GM21576 (cell line): ENCODE measurements at regions not wholly inside any gene's neighbourhood (a gene's known extent, or its start where the extent isn't known, plus 50 kb on each side); places are given as distances from the start of the nearest gene placed in this dataset.
"Not testable (repeated sequence)": the region's sequence is repeated elsewhere in the genome, so short reads cannot be mapped to it uniquely, and the experiment has no call there.

Experiments
- ATAC-seq: cut with Tn5 transposase; IDR thresholded peaks from one replicate; pipeline ENCODE4 v1.9.1; 2021; ENCODE audit warnings: mild to moderate bottlenecking, moderate library complexity; ENCODE audit not compliant: unreplicated experiment

DNA sequence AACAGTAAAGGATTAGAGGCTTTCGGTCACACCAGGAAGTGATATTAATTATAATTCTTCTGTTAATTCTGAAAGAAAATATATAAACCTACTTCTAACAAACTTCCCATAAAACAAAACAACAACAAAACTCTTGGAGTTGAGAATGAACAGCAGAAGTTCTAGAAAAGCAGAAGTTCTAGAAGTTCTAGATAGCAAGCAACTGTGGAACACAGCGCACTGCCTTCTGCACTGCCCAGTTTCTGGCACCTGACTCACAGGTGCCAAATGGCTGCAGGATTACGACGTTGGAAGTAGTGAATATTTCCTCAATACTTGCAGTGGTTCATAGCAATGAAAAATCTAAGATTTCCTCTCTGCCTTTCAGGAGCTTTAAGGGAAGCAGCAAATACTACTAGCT is 132.2 kb downstream of the OR13A1 start:
- ATAC-seq: no peak

DNA sequence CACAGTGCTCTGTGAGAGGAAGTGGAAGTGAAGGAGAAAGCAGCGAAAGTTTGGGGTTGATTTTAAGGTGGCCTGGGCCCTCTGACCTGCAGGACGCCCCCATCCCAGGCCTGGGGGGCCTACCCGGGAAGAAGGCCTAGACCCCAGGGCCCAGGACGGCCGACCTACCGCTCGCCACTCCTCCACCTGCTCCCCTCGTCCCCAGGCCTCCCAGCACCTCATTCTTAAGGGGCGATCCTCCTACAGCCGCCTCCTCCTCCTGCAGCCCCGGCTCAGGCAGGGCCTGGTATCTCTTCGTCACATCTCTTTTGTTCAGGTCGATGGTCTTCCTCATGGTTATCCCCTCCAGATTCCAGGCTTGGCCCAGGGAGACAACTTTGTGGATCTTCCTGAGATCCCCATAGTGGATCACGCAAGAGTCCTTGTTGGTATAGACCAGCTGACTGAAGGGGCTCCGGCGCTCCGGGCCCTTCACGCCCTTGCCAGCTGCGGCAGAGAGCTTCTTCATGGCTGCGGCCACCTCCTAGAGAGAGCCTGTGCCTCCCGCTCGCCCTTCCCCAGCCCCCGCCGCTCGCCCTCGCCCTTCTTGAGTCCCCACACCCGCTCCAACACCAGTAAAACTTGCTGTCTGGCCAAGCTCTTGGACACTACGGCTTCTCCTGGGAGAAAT is 117.5 kb downstream of the OR13A1 start:
- no peak for ATAC-seq

DNA sequence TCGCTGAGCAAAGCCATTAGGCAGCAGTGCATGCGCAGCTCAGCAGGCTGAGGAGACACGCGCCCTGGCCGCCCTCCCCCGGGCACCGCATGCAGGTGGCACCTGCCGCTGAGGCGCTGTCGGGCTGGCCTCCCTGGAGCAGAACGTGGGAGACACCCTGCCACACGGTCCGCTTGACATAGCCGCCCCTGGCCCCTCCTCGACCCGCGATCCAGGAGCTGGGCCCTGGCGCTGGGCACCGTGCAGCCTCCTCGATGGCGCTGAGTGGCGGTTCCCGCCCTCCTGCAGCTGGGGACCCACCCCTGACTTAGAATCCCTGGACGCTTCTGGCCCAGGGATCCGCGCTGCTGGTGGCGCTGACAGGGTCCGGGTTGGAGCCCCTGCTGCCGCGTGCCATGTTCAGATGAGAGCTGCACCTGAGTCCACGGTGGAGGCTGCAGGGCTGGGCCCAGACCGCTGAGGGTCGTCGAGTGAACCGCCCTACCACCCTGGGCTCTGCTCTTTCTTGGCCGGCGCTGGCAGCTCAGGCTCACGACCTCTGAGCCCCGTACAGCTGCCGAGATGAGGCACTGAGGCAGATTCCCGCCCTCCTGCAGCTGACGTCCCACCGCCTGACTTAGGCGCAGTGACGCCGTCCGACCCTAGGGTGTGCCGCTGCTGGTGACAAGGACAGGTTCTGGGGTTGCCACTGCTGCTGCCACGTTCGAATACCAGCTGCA is 116.8 kb downstream of the OR13A1 start:
- ATAC-seq: no peak

DNA sequence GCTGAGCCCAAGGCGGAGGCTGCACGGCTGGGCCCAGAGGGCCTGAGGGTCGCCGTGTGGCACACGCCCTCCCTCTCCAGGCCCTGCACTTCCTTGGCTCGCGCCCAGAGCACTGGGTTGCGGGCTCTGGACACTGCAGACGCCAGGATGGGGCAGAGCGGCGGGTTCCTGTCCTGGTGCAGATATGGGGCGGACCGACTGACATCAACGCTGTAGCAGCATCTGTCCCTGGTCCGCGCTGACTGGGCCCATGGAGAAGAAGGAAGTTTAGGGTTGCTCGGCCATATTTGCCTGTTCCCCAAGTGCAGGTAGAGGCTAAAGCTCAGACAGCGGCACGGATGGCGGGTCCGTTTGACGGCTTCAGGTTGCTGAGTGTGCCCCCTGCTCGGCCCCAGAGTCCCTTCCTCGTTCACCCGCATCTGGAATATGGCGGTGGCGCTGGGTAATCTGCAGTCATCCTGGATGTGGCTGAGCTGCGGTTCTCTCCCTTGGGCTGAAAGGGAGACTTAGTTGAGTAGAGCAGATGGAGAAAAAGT is 116.1 kb downstream of the OR13A1 start:
- ATAC-seq: no peak

DNA sequence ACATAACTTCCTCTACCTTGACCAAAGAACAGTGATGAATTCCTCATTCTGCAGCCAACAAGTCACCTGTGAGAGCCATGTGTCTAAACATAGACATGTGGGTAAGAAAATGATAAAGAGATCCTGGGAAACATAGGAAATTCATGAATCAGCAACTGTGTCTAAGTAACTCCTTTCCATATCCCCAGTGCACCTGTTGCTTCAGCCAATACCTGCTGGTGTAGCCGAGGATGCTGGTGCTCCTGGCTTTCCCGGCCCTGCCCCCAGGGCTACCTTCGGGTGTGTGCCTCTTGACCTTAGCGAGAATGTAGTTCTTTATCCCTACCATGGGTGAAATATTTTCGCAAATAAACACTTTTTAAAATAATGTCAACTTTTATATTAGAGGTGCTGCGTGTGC is 114.1 kb downstream of the OR13A1 start:
- no peak for ATAC-seq

DNA sequence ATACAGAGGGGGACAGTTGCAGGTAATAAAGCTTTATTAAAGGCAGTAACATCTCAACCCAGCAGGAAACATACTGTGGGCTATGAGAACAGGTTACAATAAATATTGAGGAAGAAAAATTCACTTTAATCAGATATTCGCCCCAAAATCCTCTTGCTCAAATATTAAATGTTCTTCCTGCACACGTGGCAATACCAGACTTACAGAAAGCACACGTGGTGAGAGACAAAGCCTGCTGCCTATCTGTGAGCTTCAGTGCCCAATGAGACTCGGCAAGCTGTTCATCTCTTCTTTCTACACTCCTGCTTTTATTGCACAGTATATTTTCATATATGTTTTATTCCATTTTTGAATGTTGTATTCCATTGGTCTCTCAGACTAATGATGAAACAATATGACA is 113.2 kb downstream of the OR13A1 start:
- no peak for ATAC-seq

DNA sequence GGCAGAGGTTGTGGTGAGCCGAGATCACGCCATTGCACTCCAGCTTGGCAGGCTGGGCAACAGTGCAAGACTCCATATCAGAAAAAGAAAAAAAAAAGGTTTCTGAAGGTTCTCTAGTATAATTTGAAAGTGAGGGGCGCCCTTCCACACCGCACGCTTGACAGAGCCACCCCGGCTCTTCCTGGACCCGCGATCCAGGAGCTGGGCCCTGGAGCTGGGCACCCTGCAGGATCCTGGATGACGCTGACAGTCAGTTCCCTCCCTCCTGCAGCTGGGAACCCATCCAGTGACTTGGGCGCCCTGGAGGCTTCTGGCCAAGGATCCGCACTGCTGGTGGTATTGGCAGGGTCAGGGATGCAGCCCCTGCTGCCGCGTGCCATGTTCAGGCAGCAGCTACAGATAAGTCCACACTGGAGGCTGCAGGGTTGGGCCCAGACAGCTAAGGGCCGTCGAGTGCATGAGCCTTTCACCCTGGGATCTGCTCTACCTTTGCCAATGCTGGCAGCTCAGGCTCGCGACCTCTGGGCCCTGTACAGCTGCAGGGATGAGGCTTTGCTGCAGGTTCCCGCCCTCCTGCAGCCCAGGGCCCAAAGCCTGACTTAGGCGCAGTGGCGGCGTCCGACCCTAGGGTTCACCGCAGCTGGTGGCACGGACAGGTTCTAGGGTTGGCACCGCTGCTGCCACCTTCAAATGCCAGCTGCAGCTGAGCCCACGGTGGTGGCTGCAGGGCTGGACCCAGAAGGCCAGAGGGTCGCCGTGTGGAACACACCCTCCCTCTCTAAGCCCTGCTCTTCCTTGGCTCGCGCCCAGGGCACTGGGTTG is 110.2 kb downstream of the OR13A1 start:
- no peak for ATAC-seq

DNA sequence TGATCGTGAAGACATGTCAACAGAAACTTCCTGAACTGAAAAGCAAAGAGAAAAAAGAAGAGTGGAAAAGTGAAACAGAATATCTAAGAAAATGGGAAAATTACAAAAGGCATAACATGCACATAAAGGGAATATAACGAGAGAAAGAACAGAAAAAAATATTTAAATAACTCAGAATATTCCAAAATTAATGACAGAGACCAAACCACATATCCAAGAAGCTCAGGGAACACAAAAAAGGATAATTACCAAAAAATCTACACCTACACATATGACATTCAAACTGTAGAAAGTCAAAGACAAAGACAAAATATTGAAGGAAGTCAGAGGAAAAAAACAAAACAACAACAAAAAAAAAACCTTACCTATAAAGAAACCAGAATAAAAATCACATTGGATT is 105.5 kb downstream of the OR13A1 start:
- no peak for ATAC-seq

DNA sequence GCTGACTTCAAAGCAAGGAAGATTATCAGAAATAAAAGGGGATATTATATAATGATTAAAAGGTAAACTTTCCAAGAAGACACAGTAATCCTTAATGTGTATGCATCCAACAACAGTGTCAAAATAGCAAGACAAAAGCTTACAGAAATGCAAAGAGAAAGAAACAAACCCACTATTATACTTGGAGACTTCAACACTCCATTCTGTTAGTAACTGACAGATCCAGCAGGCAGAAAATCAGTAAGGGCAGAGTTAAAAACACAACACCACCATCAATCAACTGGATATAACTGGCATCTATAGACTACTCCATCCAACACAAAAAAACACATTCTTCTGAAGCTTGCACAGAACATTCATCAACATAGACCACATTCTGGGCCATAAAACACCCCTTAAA is 103.8 kb downstream of the OR13A1 start:
- ATAC-seq: no peak

DNA sequence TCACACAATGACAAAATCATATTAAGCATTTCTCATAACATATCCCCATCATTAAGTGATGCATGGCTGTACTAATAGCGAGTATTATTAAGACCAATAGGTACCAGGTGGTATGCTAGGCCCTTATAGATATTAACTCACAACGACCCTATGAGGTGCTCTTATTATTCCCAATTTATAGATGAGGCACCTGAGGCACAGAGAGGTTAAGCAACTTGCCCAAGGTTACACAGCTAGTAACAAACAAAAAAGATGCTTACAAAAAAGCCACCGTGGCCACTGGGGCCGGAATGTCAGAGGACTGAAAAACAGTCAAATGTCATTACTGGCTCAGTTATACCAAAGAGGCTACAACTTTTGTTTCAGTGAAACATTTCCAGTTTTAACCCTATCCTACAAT is 96.0 kb downstream of the OR13A1 start:
- no peak for ATAC-seq

DNA sequence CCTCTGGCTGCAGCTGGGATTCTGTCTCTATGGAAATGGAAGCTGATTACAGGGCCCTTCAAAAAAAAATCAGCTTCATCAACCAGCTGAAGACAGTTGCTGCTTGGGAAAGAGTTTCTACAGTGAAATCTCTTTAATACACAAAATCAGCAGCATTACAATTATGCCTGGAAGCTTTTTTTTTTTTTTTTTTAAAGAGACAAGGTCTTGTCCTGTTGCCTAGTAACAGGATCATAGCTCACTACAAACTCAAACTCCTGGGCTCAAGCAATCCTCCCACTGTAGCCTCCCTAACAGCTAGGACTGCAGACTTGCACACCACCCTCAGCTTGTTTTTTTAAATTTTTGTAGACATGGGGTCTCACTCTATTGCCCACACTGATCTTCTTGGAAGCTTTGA is 94.5 kb downstream of the OR13A1 start:
- ATAC-seq: no peak

DNA sequence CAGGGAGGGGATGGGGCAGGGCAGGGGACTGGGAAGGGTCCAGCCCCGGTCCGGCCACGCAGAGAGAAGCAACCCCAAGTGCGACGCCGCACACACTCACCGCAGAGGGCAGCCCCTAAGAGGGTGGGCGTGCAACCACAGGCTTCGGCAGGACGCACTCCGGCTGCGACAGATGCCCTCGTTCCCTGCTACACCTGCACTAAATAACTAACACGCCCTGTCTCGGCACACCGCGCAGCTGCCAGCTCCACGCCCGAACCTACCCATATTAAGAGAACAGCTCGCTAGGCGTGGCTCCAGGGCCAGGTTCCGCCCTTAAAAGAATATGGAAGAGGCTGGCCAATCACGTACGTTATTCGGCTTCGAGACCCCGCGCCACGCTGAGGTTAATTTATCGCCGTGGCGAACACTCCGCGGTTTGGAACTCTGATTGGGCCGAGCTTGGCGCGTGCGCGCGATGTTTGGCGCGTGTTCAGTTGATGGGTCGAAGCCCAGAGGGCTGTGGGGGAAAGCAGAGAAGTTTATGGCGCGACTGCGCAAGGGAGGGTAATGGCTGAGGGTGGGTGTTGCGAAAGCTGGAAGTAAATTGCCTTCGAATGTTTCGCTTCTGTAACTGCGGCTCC is 91.1 kb downstream of the OR13A1 start:
- ATAC-seq: no peak

DNA sequence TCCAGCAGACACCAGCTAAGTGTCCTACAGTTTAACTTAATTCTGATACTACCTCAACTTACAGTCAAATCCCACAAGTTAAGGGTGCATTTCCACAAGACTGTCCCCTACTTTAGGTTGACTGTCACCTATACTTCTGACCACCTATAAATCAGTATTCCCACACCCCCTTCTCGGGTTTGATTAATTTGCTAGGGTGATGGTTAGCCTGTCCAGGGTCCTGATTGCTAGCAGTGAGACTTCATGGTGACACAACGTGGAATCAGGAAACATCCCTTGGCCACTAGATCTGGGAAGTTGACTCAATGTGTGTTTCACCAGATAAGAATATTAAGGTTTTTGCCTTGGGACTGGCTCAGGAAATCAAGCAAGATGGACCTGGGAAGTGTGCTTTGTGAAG is 88.4 kb downstream of the OR13A1 start:
- no peak for ATAC-seq

DNA sequence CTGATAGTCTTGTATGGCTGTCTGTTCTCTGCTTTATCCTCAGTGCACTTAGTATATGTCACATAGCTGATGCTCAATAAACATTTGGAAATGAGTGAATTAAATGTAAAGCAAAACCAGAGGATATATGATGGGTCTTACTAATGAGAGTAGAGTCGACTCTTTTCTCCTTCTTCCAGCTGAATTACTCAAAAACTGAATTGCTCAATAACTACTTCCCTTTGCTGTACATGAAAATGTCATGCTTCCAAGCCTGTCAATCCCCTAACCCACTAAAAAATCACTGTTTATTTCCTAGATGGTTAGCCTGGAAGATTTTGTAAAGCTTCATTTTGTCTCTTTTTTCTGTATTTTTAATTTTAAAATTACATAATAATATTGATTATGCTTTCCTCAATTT is 88.0 kb downstream of the OR13A1 start:
- ATAC-seq: no peak

DNA sequence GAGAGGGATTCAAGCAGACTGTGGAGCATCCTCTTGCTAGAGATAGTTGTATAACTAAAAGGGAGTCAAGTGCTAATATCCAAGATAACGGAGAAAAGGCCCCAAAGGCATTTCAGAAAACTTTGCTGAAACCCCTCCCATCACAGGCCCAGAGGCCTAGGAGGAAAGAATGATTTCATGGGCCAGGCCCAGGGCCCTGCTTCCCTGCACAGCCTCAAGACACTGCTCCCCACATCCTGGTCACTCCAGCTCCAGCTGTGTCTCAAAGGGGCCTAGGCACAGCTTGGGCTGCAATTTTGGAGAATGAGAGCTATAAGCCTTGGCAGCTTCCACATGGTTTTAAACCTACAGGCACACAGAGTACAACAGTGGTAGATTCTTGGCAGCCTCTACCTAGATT is 85.6 kb downstream of the OR13A1 start:
- ATAC-seq: no peak

DNA sequence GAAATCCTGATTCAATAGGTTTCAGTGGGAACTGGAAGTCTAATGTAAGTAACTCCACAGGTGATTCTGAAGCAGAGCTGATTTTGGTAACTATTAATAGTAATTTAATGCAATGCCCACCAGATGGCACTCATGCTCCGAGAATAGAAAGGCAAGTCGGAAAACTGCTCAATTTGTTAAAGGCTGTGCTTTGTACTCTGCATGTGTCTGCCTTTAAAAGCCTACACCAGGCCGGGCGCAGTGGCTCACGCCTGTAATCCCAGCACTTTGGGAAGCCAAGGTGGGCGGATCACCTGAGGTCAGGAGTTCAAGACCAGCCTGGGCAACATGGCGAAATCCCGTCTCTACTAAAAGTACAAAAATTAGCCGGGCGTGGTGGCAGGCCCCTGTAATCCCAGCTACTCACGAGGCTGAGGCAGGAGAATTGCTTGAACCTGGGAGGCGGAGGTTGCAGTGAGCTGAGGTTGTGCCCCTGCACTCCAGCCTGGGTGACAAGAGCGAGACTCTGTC is 80.1 kb downstream of the OR13A1 start:
- not testable (repeated sequence) for ATAC-seq

DNA sequence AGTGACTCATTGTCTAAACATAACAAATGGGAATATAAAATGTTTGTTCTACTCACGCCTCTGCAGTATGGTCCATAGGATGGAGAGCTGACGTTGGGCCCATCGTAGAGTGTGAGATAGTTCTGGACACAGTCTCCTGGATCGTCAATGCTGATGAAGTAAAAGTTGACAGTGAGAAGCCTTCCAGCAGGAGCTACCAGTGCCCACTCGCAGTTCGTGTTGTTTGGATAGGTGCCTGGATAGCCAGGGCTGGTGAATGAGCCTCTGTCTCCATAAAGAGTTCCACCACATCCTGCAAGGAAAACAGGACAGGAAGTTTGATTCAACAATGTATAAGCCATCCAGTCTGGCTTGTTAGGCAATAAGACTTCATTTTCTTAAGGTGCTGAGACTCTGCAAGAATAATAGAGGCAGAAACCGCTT is 79.6 kb downstream of the OR13A1 start:
- ATAC-seq: no peak

DNA sequence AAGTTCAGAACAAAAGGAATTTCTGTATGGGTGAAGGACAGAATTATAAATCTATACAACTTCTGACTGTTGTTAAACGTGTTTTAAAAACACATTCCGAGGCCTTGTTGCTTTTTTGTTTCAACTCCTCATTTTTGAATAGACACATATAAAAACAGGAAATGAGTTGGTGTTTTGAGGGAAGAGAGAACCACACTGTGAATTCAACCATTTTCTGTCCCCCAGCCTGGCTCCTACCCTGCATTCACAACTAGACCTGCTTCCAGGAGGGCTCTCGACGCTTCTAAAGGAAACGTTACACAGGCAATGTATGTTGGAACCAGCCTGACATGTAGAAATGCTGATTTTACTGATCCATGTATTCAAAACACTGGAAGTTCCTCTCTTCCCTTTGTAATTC is 76.5 kb downstream of the OR13A1 start:
- ATAC-seq: no peak

DNA sequence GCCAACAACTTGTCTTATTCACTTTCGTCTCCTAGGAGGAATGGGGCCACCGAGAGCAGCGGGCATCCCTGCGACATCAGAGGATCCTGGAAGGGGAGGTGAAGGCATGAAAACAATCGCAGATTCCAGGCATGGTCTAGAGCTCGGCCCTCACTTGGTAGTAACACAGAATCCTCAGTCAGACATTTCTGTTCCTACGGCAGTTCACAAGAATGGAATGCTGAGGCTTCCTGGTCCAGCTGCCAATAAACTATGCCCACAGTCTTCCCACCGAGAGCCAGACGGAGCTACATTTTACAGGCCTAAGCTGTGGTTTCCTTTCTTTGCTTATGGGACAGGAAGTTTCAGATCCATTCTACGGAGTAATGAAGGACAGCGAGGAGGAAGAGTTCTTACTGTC is 75.8 kb downstream of the OR13A1 start:
- ATAC-seq: no peak

DNA sequence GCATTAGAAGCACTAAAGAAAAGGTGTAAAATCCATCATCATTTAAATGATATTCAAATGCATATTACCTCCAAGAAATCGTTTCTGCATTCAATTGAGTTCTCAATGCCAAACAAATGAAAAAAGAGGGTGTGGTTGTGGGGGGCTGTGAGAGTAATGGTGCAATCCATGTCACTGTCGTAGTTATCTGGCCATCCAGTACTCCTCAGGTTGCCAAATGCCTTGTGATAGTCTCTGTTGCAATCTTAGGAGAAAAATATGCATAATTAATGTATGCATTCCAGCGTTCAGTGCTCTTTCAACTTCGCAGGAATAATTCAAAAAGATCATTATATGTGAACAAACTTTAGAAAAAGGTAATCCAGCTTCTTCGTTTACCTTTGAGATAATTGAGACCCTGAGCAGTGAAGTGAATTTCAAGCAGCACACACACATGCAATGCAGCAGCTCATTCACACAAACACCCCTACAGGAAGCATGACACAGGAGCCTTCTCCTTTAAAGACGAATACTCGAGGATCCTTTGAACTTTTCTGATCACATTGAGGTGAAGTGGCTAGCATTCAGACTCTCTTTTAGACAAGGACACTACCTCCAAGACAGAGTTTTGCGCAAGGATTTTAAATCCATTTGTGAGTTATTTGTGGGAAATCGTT is 73.4 kb downstream of the OR13A1 start:
- ATAC-seq: no peak

DNA sequence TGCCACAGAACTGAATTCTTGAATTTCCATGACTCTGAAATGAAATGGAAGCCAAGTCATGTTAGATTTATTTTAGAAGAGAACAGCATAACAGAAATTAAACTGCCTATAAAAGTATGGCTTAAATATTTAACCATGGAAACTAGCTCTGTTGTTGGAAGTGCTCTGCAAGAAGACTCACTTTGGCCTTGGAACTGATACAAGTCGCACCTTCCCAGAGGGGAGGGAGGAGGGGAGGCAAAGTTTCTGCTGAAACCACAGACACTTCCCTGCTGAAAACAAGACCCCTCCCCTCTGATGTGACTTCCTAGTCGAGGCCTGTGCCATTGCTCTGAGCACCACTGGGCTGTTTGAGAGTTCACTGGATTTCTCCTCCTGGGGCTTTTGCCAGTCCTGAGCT is 72.1 kb downstream of the OR13A1 start:
- no peak for ATAC-seq
